NCI-H2107 treated with DMSO at 0.1 percent for 48 hours (cell line): ENCODE measurements at regions not wholly inside any gene's neighbourhood (a gene's known extent, or its start where the extent isn't known, plus 50 kb on each side); places are given as distances from the start of the nearest gene placed in this dataset.

Experiments used
- DNase-seq: peaks from one replicate; lab custom pipeline; 2025; ENCODE audit not compliant: unreplicated experiment; lab: John Stamatoyannopoulos, UW

DNA sequence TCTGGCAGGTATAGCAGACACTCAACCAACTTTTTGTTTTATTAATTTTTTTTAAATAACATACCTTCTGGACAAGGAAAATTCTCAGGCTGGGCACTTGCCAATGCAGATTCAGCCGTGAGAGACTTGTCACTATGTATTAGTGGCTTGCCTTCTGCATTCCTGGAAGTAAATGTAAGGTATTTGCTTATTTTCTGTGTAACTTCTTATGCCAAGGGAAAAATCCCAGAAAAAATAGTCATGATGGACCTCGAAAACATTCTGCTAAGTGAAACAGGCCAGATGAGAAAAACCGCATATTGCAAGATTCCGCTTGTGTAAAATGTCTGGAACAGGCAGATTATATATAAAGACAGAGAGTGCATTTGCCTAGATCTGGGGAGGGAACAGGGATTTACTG, 260.3 kb upstream of the DAPK1 start:
- DNase-seq, result no peak

DNA sequence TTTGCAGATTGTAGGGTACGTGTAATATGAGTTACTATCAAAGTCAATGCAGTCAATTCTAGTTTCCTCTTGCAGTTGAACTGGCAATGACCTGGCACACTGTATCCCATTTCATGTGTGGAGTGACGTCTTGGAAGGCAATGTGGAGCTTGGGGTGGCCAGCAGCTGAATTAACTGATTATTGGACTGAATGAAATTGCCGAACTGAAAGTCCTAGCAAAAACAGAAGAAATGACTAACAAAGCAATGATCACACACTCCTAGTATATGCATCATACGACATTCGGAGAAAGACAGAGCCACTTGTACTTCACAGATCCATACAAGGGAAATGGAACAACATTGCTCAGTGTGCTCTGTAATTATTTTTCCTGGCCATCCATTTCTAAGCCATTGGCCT, 259.1 kb upstream of the DAPK1 start:
- no peak for DNase-seq

DNA sequence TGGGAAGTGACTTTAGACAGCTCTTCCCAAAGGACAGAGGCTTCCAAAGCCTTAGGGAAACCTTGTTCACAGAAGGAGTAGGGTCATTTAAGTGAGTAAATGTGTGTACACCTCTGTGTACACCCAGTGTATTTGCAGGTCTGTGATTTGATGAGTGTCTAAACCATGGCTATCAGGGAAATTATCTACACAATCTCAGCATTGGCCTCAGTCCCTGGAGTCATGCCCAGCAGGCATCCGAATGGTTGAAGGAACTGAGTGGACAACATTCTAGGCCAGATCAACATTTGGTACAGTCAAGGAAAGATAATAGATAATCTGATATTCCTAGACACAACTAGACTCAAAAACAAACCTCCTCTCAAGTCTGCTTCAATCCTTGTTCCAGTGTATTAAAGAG, 258.4 kb upstream of the DAPK1 start:
- no peak for DNase-seq

DNA sequence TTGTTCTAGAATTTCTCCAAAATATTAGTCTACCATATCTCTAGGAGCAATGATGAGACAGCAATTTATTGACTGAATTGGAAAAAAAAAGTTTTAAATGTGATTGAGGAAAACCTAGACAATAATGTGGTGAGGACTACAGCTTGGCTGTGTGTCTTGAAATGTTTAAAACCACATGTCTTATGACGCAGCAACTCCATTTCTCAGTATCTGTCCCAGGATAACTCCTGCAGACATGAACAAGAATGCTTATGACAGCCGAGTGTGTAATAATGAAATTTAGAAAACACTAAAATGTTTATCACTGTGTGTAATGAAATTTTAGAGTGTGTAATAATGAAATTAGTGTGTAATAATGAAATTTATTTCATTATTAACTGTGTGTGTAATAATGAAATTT, 254.1 kb upstream of the DAPK1 start:
- DNase-seq, result no peak

DNA sequence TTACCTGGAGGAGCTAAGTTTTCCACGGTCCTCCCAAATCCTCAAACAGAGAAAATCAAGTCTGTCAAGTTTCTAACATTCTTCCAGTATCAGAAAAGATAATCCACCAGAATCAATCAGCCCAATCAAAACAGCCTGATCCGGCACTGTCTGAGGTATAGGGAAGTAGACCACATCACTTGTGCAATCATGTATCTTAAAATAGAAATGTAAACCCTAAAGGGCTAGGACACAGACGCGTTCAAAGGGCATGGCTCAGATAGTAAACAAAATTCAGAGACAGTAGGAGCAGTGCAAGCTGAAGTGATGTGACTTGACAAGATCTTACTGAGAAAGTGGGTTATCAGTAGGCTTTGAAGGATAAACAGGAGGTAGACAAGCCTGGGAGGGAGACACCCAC, 252.4 kb upstream of the DAPK1 start:
- DNase-seq, result no peak

DNA sequence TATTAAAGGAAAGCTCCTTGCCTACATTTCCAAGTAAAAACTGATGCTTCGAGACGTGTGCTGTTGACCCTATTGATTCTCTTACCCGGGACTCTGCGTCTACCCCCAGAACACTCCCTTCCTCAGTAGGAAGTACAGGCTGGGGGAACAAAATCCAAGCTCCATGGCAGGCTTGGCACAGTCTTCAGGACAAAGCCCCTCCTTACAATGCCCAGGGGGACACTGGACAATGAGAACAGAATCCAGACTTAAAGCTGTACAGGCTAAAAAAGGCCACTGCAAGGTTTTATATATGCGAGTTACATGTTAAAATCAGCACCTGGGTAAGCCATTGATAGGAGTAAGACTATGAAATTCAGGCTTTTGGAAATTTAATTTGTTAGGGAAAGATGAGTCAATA, 250.6 kb upstream of the DAPK1 start:
- no peak for DNase-seq

DNA sequence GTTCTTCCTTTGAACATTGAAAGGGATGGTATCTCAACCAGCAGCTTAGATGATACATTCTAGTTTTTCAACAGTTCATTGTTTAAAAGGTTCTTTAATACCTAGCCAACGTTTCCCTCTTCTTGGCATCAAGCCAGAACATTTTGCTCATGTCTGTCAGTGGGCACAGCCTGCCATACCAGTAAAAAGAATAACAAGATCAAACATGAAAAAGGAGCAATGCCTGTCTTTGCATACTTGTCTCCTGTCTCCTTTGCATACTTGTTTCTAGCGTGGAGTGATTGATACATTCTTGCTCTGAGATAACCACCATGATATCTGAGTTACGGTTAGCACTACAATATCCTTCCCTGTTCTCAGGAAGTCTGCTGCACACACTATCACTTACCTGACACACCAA, 248.6 kb upstream of the DAPK1 start:
- DNase-seq, result no peak

DNA sequence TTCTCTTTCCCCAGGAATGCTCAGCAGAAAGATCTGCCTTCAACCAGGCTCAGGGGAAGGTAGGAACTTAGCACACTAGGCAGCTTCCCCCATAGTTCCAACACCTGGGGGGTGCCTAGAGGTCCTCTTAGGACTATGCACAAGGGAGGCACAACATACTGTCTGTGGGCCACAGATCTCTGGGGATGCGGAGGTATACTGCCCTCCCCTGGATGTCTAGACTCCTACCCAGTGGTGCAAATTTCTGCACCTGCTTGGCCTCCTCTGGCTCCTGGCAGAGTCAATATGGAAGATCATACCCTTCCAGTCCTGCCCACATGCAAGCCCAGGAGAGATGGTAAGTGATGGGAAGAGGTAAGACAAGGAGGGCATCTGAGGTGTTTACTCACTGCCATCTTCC, 247.5 kb upstream of the DAPK1 start:
- DNase-seq, result no peak

- DNase-seq, result no peak
Measured at GRCh38 chr9:87255431-87256155, 242.1 kb upstream of the DAPK1 start.

DNA sequence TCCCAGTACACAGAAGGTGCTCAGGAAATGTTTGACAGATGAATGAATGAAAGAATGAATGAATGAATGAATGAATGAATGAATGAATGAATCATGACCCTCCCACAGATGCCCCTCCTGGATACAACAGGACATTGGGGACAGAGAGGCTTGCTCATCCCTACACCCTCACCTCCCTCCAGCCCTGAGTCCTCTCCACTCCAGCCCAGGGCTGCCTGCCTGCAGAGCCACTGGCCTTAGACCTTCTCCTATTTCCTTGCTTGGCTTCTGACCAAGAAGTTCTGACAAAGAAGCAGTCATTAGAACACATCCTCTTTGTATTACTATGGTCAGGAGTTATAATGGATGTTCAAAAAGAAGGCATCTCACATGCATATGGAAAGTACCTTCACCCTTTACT, 240.7 kb upstream of the DAPK1 start:
- no peak for DNase-seq

DNA sequence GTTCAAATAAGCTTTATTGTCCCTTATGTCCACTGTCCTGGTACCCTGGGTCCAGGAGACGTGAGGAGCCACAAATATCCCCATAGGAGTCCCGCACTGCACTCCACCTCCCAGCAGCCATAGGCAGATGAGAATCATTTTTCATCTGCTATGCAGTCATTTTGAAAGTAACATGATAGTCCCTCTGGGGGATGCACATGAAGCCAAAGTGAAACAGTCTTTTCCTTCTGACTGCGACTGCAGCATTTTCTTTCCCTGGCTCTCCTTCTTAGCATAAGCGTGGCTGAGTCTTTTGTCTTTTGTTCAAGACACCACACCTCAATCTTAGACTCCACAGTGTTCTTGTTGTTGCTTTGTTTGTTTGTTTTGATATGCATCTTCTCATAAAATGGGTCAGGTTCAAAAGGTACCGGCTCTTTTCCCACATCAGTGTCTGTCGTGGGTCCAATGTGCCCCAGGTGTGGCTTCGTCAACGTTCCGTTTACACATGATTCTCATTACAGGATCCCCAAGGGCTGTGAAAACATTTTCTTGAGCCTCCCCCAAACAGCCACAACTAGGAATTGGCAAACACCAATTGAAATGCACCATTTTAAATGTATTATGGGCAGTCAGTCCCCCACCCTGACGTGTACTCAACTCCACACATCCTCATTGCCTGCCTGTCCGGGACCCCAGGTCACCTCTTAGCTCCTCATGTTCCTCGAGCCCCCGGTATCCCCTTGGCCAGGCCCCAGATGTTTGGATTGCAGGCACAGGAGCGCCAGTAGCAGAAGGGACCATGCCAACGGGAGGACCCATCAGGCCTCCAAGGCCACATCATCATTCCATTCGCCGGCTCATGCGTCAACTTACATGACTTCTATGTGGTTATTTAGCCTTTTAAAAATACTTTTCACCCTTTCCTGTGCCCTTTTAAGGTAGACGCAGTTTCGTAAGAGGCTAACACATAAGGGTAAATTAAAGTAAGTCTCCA, 237.8 kb upstream of the DAPK1 start:
- DNase-seq, result no peak

GRCh38 chr9:87263291-87263690, 234.4 kb upstream of the DAPK1 start:
- no peak for DNase-seq

GRCh38 chr9:87266697-87267096, 231.0 kb upstream of the DAPK1 start:
- no peak for DNase-seq

DNA sequence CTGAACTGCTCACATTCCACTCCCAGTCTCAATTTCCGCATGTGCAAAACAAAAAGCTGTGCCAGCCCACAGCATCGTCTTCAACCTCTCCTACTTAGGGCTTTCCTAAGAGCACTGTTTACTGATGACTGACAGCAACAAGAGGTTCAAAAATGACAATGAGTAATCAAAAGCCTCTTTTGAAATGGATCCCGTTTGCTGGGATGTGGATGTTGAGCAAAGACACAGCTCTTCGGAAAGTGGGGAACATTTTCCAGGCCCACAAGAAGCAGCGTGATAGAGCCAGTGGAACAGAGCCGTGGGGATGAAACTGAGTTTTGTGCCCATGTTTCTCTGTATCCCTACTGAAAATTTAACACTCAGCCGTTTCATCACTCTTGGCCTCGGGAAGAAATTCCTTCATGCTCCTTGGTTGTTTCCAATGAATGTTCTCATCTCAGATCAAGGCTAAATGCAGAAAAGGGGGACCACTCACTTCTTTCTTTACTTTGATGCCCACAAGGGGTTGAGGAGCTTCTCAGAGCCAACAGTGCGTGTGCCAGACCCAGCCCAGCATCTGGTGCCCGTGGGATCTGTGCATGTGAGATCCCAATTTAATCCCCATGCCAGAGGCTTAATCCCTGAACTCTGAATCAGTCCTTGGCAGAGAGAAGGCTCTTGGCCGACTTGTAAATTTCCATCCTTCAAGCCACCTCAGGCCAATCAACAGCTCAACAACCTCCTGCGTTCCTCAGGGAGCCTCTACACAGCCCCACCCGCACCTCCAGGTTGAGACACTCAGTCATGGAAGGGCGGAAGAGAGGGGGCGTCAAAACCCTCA, 230.2 kb upstream of the DAPK1 start:
- DNase-seq, result no peak

DNA sequence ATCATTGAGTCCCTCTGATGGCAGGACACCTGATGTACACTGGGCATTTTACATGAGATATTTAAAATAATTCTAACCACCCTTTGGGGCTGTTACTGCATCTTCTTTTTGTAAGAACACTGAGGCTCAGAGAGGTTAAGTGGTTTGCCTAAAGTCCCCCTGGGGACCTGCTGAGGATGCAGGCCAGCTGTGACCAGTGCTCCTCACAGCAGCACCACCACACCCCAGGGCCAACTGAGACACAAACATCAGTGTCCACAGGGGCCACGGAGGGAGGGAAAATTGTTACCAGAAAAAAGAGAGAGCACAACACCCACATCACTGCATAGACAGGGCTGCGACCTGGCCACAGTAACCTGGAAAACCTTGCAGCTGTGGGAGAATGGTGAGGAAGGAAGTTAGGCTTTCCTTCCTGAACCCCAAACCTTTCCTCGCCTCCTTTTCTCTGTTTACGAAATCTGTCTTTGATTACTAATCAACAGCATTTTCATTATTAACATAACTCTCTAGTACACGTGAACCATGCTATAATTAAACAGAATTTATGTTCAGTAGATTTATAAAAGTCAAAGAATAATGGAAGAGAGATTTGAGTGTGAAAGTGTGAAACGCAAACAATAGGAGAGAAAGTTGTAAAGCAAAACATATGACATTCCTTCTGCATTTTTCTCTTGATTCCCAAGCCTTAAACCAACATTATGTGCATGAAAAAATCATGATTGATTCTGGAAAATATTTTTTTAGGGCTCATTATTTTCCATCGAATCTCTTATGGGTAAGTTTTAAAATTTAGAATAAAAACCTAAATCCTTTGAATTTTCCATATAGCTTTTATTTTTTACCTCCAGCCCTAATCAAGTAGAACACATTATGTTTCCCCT, 228.1 kb upstream of the DAPK1 start:
- DNase-seq, result no peak

- DNase-seq, result no peak
Measured at GRCh38 chr9:87270221-87270847, 227.3 kb upstream of the DAPK1 start.

- DNase-seq, result no peak
Measured at GRCh38 chr9:87270848-87271234, 226.8 kb upstream of the DAPK1 start.

DNA sequence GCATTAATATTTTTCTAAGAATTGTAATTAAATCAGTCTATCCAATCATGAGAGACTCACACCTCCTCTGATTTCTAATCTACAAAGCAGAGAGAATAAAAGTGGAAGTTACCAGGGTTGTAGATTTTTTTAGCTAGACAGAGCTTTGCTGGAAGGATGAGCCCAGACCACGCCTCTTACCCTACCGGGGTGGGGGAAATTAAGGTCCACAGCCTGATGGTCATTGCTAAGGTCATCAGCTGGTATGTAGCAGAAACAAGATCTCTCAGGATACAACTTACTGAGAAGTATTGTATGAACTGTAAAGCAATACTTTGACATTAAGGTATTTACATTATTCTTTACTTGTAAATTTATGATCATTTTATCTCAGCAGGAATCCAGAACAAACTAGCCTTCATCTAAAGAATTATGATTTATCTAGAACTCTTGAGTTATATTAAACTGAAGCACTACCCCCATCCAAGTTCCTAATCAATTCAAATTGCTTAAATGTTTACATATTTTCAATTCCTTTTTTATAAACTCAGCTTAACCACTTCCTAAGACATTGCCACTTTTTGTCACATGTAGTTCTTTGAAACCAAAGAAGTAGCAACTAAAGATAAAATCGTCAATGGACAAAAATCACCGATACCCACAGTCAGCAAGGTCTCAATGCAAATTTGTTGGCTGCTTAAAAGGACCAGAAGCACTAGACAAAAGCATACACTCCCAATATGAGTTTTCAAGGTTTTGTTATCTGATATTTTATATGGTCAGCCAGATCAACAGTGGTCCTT, 225.8 kb upstream of the DAPK1 start:
- DNase-seq, result no peak

GRCh38 chr9:87275047-87275725, 222.5 kb upstream of the DAPK1 start:
- DNase-seq, result no peak
